ENCODE measurements at regions not wholly inside any gene's neighbourhood (a gene's known extent, or its start where the extent isn't known, plus 50 kb on each side); places are given as distances from the start of the nearest gene placed in this dataset.

DNA sequence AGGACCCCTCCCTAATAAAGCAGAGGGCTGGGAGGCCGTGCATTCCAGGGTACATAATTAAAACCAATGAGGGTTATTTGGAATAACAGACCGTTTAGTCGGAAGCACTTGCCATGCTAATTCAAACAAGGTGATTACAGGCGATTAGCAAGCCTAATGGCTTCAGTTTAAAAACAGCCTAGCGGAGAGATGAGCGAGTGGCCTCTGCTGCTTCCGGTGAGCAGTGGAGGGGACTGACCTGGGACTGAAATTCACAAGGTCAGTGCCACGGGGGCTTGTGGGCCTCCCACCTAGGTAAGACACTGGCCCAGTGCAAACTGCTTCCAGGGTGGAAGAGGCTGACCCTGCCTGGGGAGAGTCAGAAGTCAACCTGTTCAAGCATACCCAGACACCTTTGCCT is 56.8 kb upstream of the ALX4 start:
- no peak overlapping the region for H3K4me2 ChIP-seq (ENCODE audit: low read length)
- H3K4me3 ChIP-seq (replicated peaks in 1 of 2; ENCODE audit: low read depth in 1 of 2, low read length in 2 of 2) = no peak overlapping the region
- ChIA-PET CTCF (no interaction called here), POLR2A (no interaction called here), RAD21 (ENCODE audit: low non-redundant PET in 1 of 2, low total read pairs in 2 of 2, uncharacterized antibody in 2 of 2, unreplicated experiment in 2 of 2) (no interaction called here)
- TF ChIP-seq EZH2 (IDR thresholded peaks at IDR 0.05) = no peak
- no peak for TF ChIP-seq ZFX (IDR thresholded peaks at IDR 0.05)
- TF ChIP-seq, protein P1, sequence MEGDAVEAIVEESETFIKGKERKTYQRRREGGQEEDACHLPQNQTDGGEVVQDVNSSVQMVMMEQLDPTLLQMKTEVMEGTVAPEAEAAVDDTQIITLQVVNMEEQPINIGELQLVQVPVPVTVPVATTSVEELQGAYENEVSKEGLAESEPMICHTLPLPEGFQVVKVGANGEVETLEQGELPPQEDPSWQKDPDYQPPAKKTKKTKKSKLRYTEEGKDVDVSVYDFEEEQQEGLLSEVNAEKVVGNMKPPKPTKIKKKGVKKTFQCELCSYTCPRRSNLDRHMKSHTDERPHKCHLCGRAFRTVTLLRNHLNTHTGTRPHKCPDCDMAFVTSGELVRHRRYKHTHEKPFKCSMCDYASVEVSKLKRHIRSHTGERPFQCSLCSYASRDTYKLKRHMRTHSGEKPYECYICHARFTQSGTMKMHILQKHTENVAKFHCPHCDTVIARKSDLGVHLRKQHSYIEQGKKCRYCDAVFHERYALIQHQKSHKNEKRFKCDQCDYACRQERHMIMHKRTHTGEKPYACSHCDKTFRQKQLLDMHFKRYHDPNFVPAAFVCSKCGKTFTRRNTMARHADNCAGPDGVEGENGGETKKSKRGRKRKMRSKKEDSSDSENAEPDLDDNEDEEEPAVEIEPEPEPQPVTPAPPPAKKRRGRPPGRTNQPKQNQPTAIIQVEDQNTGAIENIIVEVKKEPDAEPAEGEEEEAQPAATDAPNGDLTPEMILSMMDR (IDR thresholded peaks at IDR 0.05 in 2 of 3, conservative IDR thresholded peaks at IDR 0.05 in 1 of 3; ENCODE audit: borderline replicate concordance in 1 of 3, insufficient read depth in 1 of 3, low read depth in 2 of 3, low read length in 2 of 3) = no peak
- no peaks in the 10 kb centered on the region for H3K79me2 ChIP-seq (ENCODE audit: insufficient read depth, low read length)
- intact Hi-C loops (cut with micrococcal nuclease) = no loop called here
- H4K20me1 ChIP-seq (ENCODE audit: insufficient read depth) = no peaks in the 10 kb centered on the region
- H3K27me3 ChIP-seq (ENCODE audit: insufficient read depth, low read length) = no peaks in the 10 kb centered on the region
- no peaks in the 10 kb centered on the region for H3K4me1 ChIP-seq (ENCODE audit: control insufficient read depth in 1 of 2, insufficient read depth in 2 of 2, low read length in 2 of 2)
- no peaks in the 10 kb centered on the region for H3K9me3 ChIP-seq (ENCODE audit: control insufficient read depth in 1 of 2, insufficient read depth in 1 of 2, low read depth in 1 of 2, low read length in 2 of 2)
- H3K36me3 ChIP-seq (ENCODE audit: control insufficient read depth in 1 of 2, insufficient read depth in 2 of 2, low read length in 2 of 2) = no peaks in the 10 kb centered on the region
- no peak overlapping the region for H3K27ac ChIP-seq (ENCODE audit: low read depth, low read length)
- no TSS peak for BruUV-seq (replicated peaks)
- DNase-seq (ENCODE audit: low read depth, low spot score) (no peak), ATAC-seq (no peak)
- H3K9me2 ChIP-seq (ENCODE audit: insufficient read depth) = no peaks in the 10 kb centered on the region
- H2AFZ ChIP-seq (ENCODE audit: low read depth, low read length, poor library complexity, severe bottlenecking) = no peak overlapping the region
- H3K9ac ChIP-seq (ENCODE audit: low read length) = no peak overlapping the region

DNA sequence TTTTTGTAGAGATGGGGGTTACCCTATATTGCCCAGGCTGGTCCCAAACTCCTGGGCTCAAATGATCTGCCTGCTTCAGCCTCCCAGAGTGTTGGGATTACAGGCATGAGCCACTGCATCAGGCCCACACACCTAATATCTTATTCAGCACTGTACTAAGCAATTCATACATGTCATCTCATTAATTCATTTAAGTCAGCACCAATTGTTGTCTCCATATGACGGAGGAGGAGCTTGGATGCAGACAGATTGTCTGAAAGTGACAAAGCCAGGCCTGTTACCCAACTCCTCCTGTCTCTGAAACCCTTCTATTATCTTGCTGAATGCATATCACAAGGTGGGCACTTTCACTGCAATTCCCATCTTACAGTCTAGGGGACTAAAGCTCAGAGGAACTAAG is 57.5 kb upstream of the ALX4 start:
- ATAC-seq (no peak), DNase-seq (ENCODE audit: low read depth, low spot score) (no peak)
- Histone ChIP-seq H3K4me2 (ENCODE audit: low read length) (no peak overlapping the region), H3K9ac (ENCODE audit: low read length) (no peak overlapping the region), H2AFZ (ENCODE audit: low read depth, low read length, poor library complexity, severe bottlenecking) (no peak overlapping the region), H4K20me1 (ENCODE audit: insufficient read depth) (no peaks in the 10 kb centered on the region), H3K27me3 (ENCODE audit: insufficient read depth, low read length) (no peaks in the 10 kb centered on the region), H3K36me3 (ENCODE audit: control insufficient read depth in 1 of 2, insufficient read depth in 2 of 2, low read length in 2 of 2) (no peaks in the 10 kb centered on the region), H3K4me3 (replicated peaks in 1 of 2; ENCODE audit: low read depth in 1 of 2, low read length in 2 of 2) (no peak overlapping the region), H3K79me2 (ENCODE audit: insufficient read depth, low read length) (no peaks in the 10 kb centered on the region), H3K9me3 (ENCODE audit: control insufficient read depth in 1 of 2, insufficient read depth in 1 of 2, low read depth in 1 of 2, low read length in 2 of 2) (no peaks in the 10 kb centered on the region), H3K9me2 (ENCODE audit: insufficient read depth) (no peaks in the 10 kb centered on the region), H3K4me1 (ENCODE audit: control insufficient read depth in 1 of 2, insufficient read depth in 2 of 2, low read length in 2 of 2) (no peaks in the 10 kb centered on the region), H3K27ac (ENCODE audit: low read depth, low read length) (no peak overlapping the region)
- RAD21 ChIA-PET (ENCODE audit: low non-redundant PET in 1 of 2, low total read pairs in 2 of 2, uncharacterized antibody in 2 of 2, unreplicated experiment in 2 of 2) = no interaction called here
- CTCF ChIA-PET = no interaction called here
- POLR2A ChIA-PET = no interaction called here
- no TSS peak for BruUV-seq (replicated peaks)
- TF ChIP-seq TCF7L2 (IDR thresholded peaks at IDR 0.05; ENCODE audit: borderline replicate concordance, extremely low read depth, insufficient read depth, insufficient read length) (no peak), SIN3A (IDR thresholded peaks at IDR 0.05; ENCODE audit: low read depth) (no peak), SP1 (IDR thresholded peaks at IDR 0.05; ENCODE audit: low read depth) (no peak)
- intact Hi-C loops (cut with micrococcal nuclease) = no loop called here

Measured in HCT116 (cell line).